Osteocyte (in vitro differentiated cells): ENCODE measurements at regions not wholly inside any gene's neighbourhood (a gene's known extent, or its start where the extent isn't known, plus 50 kb on each side); places are given as distances from the start of the nearest gene placed in this dataset.

Experiments
- DNase-seq: peaks from one replicate; pipeline ENCODE4 v3.0.0; 2021; ENCODE audit warnings: mixed read lengths; ENCODE audit not compliant: unreplicated experiment; ENCODE audit errors: extremely low spot score
- H3K27ac Mint-ChIP-seq: one replicate; pipeline ENCODE4 v1.8.0; 2021; ENCODE audit warnings: mild to moderate bottlenecking, mixed read lengths; ENCODE audit not compliant: unreplicated experiment
- H3K27me3 Mint-ChIP-seq: one replicate; pipeline ENCODE4 v1.8.0; 2021; ENCODE audit warnings: mixed read lengths; ENCODE audit not compliant: unreplicated experiment
- H3K36me3 Mint-ChIP-seq: one replicate; pipeline ENCODE4 v1.8.0; 2021; ENCODE audit warnings: mixed read lengths; ENCODE audit not compliant: unreplicated experiment
- H3K4me1 Mint-ChIP-seq: one replicate; pipeline ENCODE4 v1.8.0; 2021; ENCODE audit warnings: mixed read lengths; ENCODE audit not compliant: unreplicated experiment
- H3K4me3 Mint-ChIP-seq: one replicate; pipeline ENCODE4 v1.8.0; 2021; ENCODE audit warnings: mild to moderate bottlenecking, moderate library complexity, mixed read lengths; ENCODE audit not compliant: unreplicated experiment
- H3K9me3 Mint-ChIP-seq: one replicate; pipeline ENCODE4 v1.8.0; 2021; ENCODE audit warnings: mixed read lengths; ENCODE audit not compliant: unreplicated experiment
- TF ChIP-seq, protein P1 (sequence below): fragments of 200-600 bp; sonication (generic); IDR thresholded peaks from 2 replicates; pipeline ENCODE4 v1.5.0; 2021; ENCODE audit warnings: antibody characterized with exemption, mild to moderate bottlenecking, moderate library complexity

DNA sequence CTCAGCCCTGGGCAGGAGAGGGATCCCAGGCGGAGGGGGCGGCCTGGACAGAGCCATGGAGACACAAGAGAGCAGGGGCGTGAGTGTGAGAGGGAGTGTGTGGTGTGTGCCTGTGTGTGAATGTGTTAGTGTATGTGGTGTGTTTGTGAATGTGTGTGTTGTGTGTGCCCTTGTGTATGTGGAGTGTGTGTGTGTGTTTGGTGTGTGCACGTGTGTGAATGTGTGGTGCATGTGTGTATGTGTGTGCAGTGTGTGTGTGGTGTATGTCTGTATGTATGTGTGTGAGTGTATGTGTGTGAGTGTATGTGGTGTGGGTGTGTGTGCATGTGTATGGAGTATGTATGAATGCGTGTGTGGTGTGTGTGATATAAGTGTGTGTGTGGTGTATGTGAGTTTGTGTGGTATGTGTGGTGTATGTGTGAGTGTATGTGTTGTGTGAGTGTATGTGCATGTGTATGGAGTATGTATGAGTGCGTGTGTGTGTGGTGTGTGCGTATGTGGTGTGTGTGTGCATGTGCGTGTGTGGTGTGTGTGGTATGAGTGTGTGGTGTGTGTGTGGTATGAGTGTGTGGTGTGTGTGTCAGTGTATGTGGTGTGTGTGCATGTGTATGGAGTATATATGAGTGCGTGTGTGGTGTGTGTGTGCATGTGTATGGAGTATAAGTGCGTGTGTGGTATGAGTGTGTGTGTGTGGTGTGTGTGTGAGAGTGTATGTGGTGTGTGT, 175.2 kb upstream of the AFDN start:
- TF ChIP-seq, protein P1, sequence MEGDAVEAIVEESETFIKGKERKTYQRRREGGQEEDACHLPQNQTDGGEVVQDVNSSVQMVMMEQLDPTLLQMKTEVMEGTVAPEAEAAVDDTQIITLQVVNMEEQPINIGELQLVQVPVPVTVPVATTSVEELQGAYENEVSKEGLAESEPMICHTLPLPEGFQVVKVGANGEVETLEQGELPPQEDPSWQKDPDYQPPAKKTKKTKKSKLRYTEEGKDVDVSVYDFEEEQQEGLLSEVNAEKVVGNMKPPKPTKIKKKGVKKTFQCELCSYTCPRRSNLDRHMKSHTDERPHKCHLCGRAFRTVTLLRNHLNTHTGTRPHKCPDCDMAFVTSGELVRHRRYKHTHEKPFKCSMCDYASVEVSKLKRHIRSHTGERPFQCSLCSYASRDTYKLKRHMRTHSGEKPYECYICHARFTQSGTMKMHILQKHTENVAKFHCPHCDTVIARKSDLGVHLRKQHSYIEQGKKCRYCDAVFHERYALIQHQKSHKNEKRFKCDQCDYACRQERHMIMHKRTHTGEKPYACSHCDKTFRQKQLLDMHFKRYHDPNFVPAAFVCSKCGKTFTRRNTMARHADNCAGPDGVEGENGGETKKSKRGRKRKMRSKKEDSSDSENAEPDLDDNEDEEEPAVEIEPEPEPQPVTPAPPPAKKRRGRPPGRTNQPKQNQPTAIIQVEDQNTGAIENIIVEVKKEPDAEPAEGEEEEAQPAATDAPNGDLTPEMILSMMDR: no peak
- H3K27ac Mint-ChIP-seq: no peak overlapping the region
- no peaks in the 10 kb centered on the region for H3K36me3 Mint-ChIP-seq
- DNase-seq: no peak
- H3K4me1 Mint-ChIP-seq: peaks cover 13% of the 10 kb centered on the region
- H3K27me3 Mint-ChIP-seq: peaks cover 2% of the 10 kb centered on the region
- no peaks in the 10 kb centered on the region for H3K9me3 Mint-ChIP-seq
- H3K4me3 Mint-ChIP-seq: no peak overlapping the region

GRCh38 chr6:167652042-167652700, 174.5 kb upstream of the AFDN start:
- no peak overlapping the region for H3K4me3 Mint-ChIP-seq
- TF ChIP-seq, protein P1: no peak
- H3K27me3 Mint-ChIP-seq: peaks cover 2% of the 10 kb centered on the region
- H3K36me3 Mint-ChIP-seq: no peaks in the 10 kb centered on the region
- no peaks in the 10 kb centered on the region for H3K9me3 Mint-ChIP-seq
- peaks cover 7% of the 10 kb centered on the region for H3K4me1 Mint-ChIP-seq
- DNase-seq: no peak
- H3K27ac Mint-ChIP-seq: no peak overlapping the region

DNA sequence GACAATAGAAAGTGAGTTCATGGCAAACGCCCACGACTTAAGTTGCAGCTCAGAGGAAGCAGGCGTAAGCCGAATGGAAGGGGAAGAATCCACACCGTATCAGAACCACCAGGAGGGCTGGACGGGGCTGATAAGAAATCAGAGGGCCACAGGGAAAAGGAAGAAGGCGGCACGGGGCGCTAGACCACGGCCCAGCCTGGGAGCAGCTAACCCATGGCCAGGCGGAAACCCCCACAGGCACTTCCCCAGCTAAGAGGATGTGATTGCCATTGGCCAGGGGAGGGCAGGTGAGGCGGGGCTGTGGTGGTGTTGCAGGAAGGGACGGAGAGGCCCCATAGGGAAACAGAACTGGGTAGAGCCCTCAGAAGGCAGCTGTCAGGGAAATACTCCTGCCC, 174.0 kb upstream of the AFDN start:
- no peak for DNase-seq
- H3K36me3 Mint-ChIP-seq: no peaks in the 10 kb centered on the region
- H3K27me3 Mint-ChIP-seq: peaks cover 2% of the 10 kb centered on the region
- no peak overlapping the region for H3K4me3 Mint-ChIP-seq
- peaks cover 2% of the 10 kb centered on the region for H3K4me1 Mint-ChIP-seq
- no peaks in the 10 kb centered on the region for H3K9me3 Mint-ChIP-seq
- TF ChIP-seq, protein P1: no peak
- no peak overlapping the region for H3K27ac Mint-ChIP-seq

GRCh38 chr6:167653561-167653960, 173.2 kb upstream of the AFDN start:
- Mint-ChIP-seq H3K4me3 (no peak overlapping the region), H3K27me3 (peaks cover 2% of the 10 kb centered on the region), H3K27ac (no peak overlapping the region), H3K9me3 (no peaks in the 10 kb centered on the region), H3K36me3 (no peaks in the 10 kb centered on the region), H3K4me1 (no peaks in the 10 kb centered on the region)
- no peak for DNase-seq
- TF ChIP-seq, protein P1: no peak

GRCh38 chr6:167654389-167654788, 172.3 kb upstream of the AFDN start:
- Mint-ChIP-seq H3K9me3 (no peaks in the 10 kb centered on the region), H3K4me3 (no peak overlapping the region), H3K4me1 (no peaks in the 10 kb centered on the region), H3K27ac (no peak overlapping the region), H3K36me3 (no peaks in the 10 kb centered on the region), H3K27me3 (peaks cover 2% of the 10 kb centered on the region)
- TF ChIP-seq, protein P1: no peak
- DNase-seq: no peak
